Stimulated activated naive CD4-positive, alpha-beta T cell treated with Interleukin-2 at 50 U/mL for 16 hours (primary cell): ENCODE measurements at regions not wholly inside any gene's neighbourhood (a gene's known extent, or its start where the extent isn't known, plus 50 kb on each side); places are given as distances from the start of the nearest gene placed in this dataset.
"Not testable (repeated sequence)": the region's sequence is repeated elsewhere in the genome, so short reads cannot be mapped to it uniquely, and the experiment has no call there.

Source experiments
- DNase-seq: peaks from one replicate; lab custom pipeline; 2025; lab: John Stamatoyannopoulos, UW

GRCh38 chr2:137886083-137886831 is 78.0 kb upstream of the HNMT start:
- DNase-seq, result no peak

GRCh38 chr2:137888845-137889244 is 75.4 kb upstream of the HNMT start:
- DNase-seq, result no peak

GRCh38 chr2:137892739-137893138 is 71.5 kb upstream of the HNMT start:
- no peak for DNase-seq

- DNase-seq, result no peak
Observed at GRCh38 chr2:137893145-137893544, 71.1 kb upstream of the HNMT start.

- DNase-seq, result no peak
Observed at GRCh38 chr2:137896467-137896866, 67.8 kb upstream of the HNMT start.

GRCh38 chr2:137897082-137897481 is 67.2 kb upstream of the HNMT start:
- DNase-seq, result no peak

- no peak for DNase-seq
Observed at GRCh38 chr2:137900421-137901141, 63.7 kb upstream of the HNMT start.

- DNase-seq, result no peak
Observed at GRCh38 chr2:137910641-137911040, 53.6 kb upstream of the HNMT start.

GRCh38 chr2:137912371-137912770 is 51.9 kb upstream of the HNMT start:
- no peak for DNase-seq

- no peak for DNase-seq
Observed at GRCh38 chr2:137913169-137913568, 51.1 kb upstream of the HNMT start.

GRCh38 chr2:137913648-137914047 is 50.6 kb upstream of the HNMT start:
- not testable (repeated sequence) for DNase-seq
